ENCODE measurements at regions not wholly inside any gene's neighbourhood (a gene's known extent, or its start where the extent isn't known, plus 50 kb on each side); places are given as distances from the start of the nearest gene placed in this dataset.
"Not testable (repeated sequence)": the region's sequence is repeated elsewhere in the genome, so short reads cannot be mapped to it uniquely, and the experiment has no call there.

DNA sequence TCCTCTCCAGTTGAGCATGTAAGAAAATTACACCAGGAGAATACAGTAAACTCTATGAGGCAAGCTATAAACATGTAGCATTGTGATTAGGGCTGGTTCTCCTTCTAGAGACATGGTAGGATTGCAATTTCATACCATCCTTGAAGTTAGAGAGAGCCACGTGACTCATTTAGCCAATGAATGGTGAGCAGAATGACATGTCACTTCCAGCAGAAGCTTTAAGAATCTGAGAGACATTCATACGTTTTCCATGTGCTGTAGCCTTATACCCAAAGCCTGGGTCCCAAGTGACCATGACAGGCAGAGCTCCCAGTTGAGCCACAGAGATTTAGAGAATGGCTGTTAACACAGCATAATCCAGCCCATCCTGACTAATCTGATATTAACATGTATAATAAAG is 68.0 kb upstream of the TP53BP2 start:
- TF ChIP-seq POLR2A (IDR thresholded peaks at IDR 0.05; ENCODE audit: low read depth, low read length); TAF1 (IDR thresholded peaks at IDR 0.05; ENCODE audit: low read depth, low read length); POLR2AphosphoS5 (IDR thresholded peaks at IDR 0.05; ENCODE audit: low read depth, low read length); SPI1 (IDR thresholded peaks at IDR 0.05; ENCODE audit: low read depth, low read length); PAX5 (IDR thresholded peaks at IDR 0.05; ENCODE audit: insufficient read depth, low read length, severe bottlenecking); POU2F2 (IDR thresholded peaks at IDR 0.05; ENCODE audit: low read depth, low read length): not testable (repeated sequence)
